Mucosa of descending colon (tissue), 3 donors: ENCODE measurements at regions not wholly inside any gene's neighbourhood (a gene's known extent, or its start where the extent isn't known, plus 50 kb on each side); places are given as distances from the start of the nearest gene placed in this dataset.
"Not testable (repeated sequence)": the region's sequence is repeated elsewhere in the genome, so short reads cannot be mapped to it uniquely, and the experiment has no call there.

Experiments
- ATAC-seq: fragments of 200-7000 bp; cut with Tn5 transposase; one replicate; pipeline ENCODE4 v1.9.1; 2020; ENCODE audit warnings: mild to moderate bottlenecking, moderate library complexity
- DNase-seq, 3 donors: peaks; one replicate each; pipeline ENCODE4 v3.0.0-alpha.2; 2020
- H3K36me3 ChIP-seq: fragments of 200-600 bp; one replicate; pipeline ENCODE4 v1.8.0; 2021; ENCODE audit warnings: low read depth, mild to moderate bottlenecking
- H3K4me1 ChIP-seq: fragments of 200-600 bp; one replicate; pipeline ENCODE4 v1.8.0; 2021; ENCODE audit warnings: low read depth, mild to moderate bottlenecking
- H3K4me3 ChIP-seq: fragments of 200-600 bp; one replicate; pipeline ENCODE4 v1.8.0; 2021; ENCODE audit warnings: mild to moderate bottlenecking
- H3K9me3 ChIP-seq: fragments of 200-600 bp; one replicate; pipeline ENCODE4 v1.8.0; 2021; ENCODE audit warnings: mild to moderate bottlenecking
- CTCF ChIP-seq: fragments of 200-600 bp; IDR thresholded peaks from one replicate; pipeline ENCODE4 v1.8.0; 2022; ENCODE audit warnings: antibody characterized with exemption, mild to moderate bottlenecking
- intact Hi-C, 2 donors: fragments of 100-400 bp; cut with DNase I in 1 of 2; cut with micrococcal nuclease in 1 of 2; formaldehyde crosslinking; loops; one replicate each; pipeline versions ENCODE4 v1.11.0 to v1.11.1; 2022; cut with DNase I, micrococcal nuclease
- donor health status: DM: no; HTN: no; CAD: no; lungs with moderate emphysema.
- donor health status: DM: no; HTN: no; CAD: no.
- donor health status: DM: no; HTN: yes; CAD: no.

GRCh38 chr9:95570646-95571045 lies 53.9 kb upstream of the PTCH1 start:
- intact Hi-C loops = no loop called here
- DNase-seq = no peak

GRCh38 chr9:95570150-95570549 lies 53.4 kb upstream of the PTCH1 start:
- no peak for ATAC-seq
- intact Hi-C loops = no loop called here
- TF ChIP-seq CTCF = no peak

More at GRCh38 chr9:95570646-95571045, 53.9 kb upstream of the PTCH1 start:
- Histone ChIP-seq H3K4me3 (no peak overlapping the region), H3K9me3 (no peaks in the 10 kb centered on the region), H3K36me3 (no peaks in the 10 kb centered on the region), H3K4me1 (no peaks in the 10 kb centered on the region)
- no peak for TF ChIP-seq CTCF
- ATAC-seq = no peak

GRCh38 chr9:95568735-95569134 lies 52.0 kb upstream of the PTCH1 start:
- H3K4me3 ChIP-seq, intact Hi-C loops, DNase-seq, H3K36me3 ChIP-seq, ATAC-seq, H3K9me3 ChIP-seq, H3K4me1 ChIP-seq: not testable (repeated sequence)

More at GRCh38 chr9:95570150-95570549, 53.4 kb upstream of the PTCH1 start:
- no peak overlapping the region for H3K4me3 ChIP-seq
- H3K36me3 ChIP-seq = no peaks in the 10 kb centered on the region
- no peak for DNase-seq
- no peaks in the 10 kb centered on the region for H3K9me3 ChIP-seq
- H3K4me1 ChIP-seq = no peaks in the 10 kb centered on the region
